Liver (tissue), 8 donors: ENCODE measurements at regions not wholly inside any gene's neighbourhood (a gene's known extent, or its start where the extent isn't known, plus 50 kb on each side); places are given as distances from the start of the nearest gene placed in this dataset.

Experiments used
- DNase-seq: peaks from one replicate; pipeline ENCODE4 v3.0.0-alpha.2; 2017; ENCODE audit warnings: low spot score
- H3K27ac ChIP-seq, 2 donors: one replicate each; pipeline ENCODE4 v1.7.0; 2013; ENCODE audit warnings: inconsistent platforms in 2 of 2, low read length in 2 of 2, control low read depth in 1 of 2, low read depth in 1 of 2, mild to moderate bottlenecking in 1 of 2
- H3K27me3 ChIP-seq, 4 donors: one replicate each; pipeline versions ENCODE4 v1.6.1 to v1.7.0; 2013; ENCODE audit warnings: low read length in 3 of 4, inconsistent platforms in 1 of 4, mild to moderate bottlenecking in 1 of 4, moderate library complexity in 1 of 4; ENCODE audit not compliant: control insufficient read depth in 4 of 4, insufficient read depth in 4 of 4
- H3K36me3 ChIP-seq, 4 donors: one replicate each; pipeline versions ENCODE4 v1.6.1 to v1.7.0; 2013; ENCODE audit warnings: low read length in 3 of 4, mild to moderate bottlenecking in 3 of 4, low read depth in 1 of 4, moderate library complexity in 1 of 4; ENCODE audit not compliant: control insufficient read depth in 4 of 4, insufficient read depth in 3 of 4
- H3K4me1 ChIP-seq, 4 donors: one replicate each; pipeline versions ENCODE4 v1.6.1 to v1.7.0; 2013; ENCODE audit warnings: low read length in 3 of 4, mild to moderate bottlenecking in 3 of 4, moderate library complexity in 1 of 4; ENCODE audit not compliant: control insufficient read depth in 4 of 4, insufficient read depth in 4 of 4
- H3K4me3 ChIP-seq, 3 donors: one replicate each; pipeline versions ENCODE4 v1.6.1 to v1.7.0; 2013; ENCODE audit warnings: low read length in 3 of 3, control low read depth in 1 of 3, low read depth in 1 of 3, mild to moderate bottlenecking in 1 of 3
- H3K9ac ChIP-seq, 2 donors: one replicate each; pipeline ENCODE4 v1.7.0; 2013; ENCODE audit warnings: low read length in 2 of 2, mild to moderate bottlenecking in 2 of 2, moderate library complexity in 2 of 2, control low read depth in 1 of 2, low read depth in 1 of 2
- H3K9me3 ChIP-seq, 4 donors: one replicate each; pipeline versions ENCODE4 v1.6.1 to v1.7.0; 2013; ENCODE audit warnings: low read length in 3 of 4; ENCODE audit not compliant: control insufficient read depth in 4 of 4
- EGR1 ChIP-seq, 2 donors: IDR thresholded peaks; 2 replicates each; pipeline ENCODE4 v1.6.1; 2016 to 2018; ENCODE audit warnings: antibody characterized with exemption in 2 of 2, low read depth in 2 of 2
- FOXA1 ChIP-seq: IDR thresholded peaks from 2 replicates; pipeline ENCODE4 v1.6.1; 2016; ENCODE audit warnings: antibody characterized with exemption
- HNF4A ChIP-seq, 2 donors: conservative IDR thresholded peaks; 2 replicates each; pipeline ENCODE4 v1.6.1; 2016; ENCODE audit warnings: antibody characterized with exemption in 2 of 2, mild to moderate bottlenecking in 2 of 2
- HNF4G ChIP-seq: IDR thresholded peaks from 2 replicates; pipeline ENCODE4 v1.6.1; 2016; ENCODE audit warnings: antibody characterized with exemption
- JUND ChIP-seq, 2 donors: IDR thresholded peaks; 2 replicates each; pipeline ENCODE4 v1.6.1; 2016; ENCODE audit warnings: antibody characterized with exemption in 2 of 2
- NR2F2 ChIP-seq: IDR thresholded peaks from 2 replicates; pipeline ENCODE4 v1.6.1; 2016; ENCODE audit warnings: antibody characterized with exemption
- RXRA ChIP-seq, 2 donors: IDR thresholded peaks; 2 replicates each; pipeline ENCODE4 v1.6.1; 2017 to 2018; ENCODE audit warnings: antibody characterized with exemption in 2 of 2, mild to moderate bottlenecking in 1 of 2
- SP1 ChIP-seq: IDR thresholded peaks from 2 replicates; pipeline ENCODE4 v1.6.1; 2018; ENCODE audit warnings: antibody characterized with exemption, mild to moderate bottlenecking
- TAF1 ChIP-seq: conservative IDR thresholded peaks from 2 replicates; pipeline ENCODE4 v1.6.1; 2016; ENCODE audit warnings: antibody characterized with exemption, mild to moderate bottlenecking
- YY1 ChIP-seq: IDR thresholded peaks from 2 replicates; pipeline ENCODE4 v1.6.1; 2016; ENCODE audit warnings: antibody characterized with exemption, mild to moderate bottlenecking
- WGBS: extraction: QIAGEN DNeasy Blood & Tissue Kit; methylation state at CpG from one replicate; pipeline ENCODE4 v1.1.7; 2013; 5-methylcytosine and 5-hydroxymethylcytosine counted together
- TF ChIP-seq, protein P1 (sequence below): IDR thresholded peaks from 2 replicates; pipeline ENCODE4 v1.6.1; 2016; ENCODE audit warnings: antibody characterized with exemption
- TF ChIP-seq, protein P2 (sequence below): IDR thresholded peaks from 2 replicates; pipeline ENCODE4 v1.6.1; 2016; ENCODE audit warnings: antibody characterized with exemption
- TF ChIP-seq, protein P3 (sequence below): IDR thresholded peaks from 2 replicates; pipeline ENCODE4 v1.6.1; 2016; ENCODE audit warnings: antibody characterized with exemption
- TF ChIP-seq, protein P4 (sequence below): IDR thresholded peaks from 2 replicates; pipeline ENCODE4 v1.6.1; 2016; ENCODE audit warnings: antibody characterized with exemption, mild to moderate bottlenecking
- TF ChIP-seq, protein P5 (sequence below): fragments of 150-350 bp; IDR thresholded peaks from 2 replicates; pipeline ENCODE4 v1.5.1; 2017; ENCODE audit warnings: improper control_type of control experiment, low read depth, low read length; ENCODE audit not compliant: missing input control
- donor health status: healthy.
- donor health status: healthy.
- donor health status: healthy.
- donor health status: healthy.
- donor health status: healthy.

DNA sequence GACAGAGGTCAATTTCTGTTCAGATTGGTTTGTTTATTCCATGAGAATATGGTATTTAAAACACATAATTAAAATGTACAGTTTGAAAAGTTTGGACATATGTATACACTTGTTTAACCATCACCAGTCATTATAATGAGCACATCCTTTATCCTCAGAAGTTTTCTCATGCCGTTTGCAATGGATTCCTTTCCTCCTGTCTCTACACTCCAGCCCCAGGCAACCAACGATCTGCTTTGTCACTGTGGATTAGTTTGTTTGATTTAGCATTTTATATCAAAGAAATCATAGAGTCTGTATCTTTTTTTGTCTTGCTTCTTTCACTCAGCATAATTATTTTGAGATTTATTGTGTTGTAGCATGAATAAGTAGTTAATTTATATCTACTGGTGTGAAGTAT, 243.0 kb upstream of the TRAM1L1 start:
- Histone ChIP-seq H3K4me1 (no peaks in the 10 kb centered on the region), H3K27me3 (no peaks in the 10 kb centered on the region), H3K9me3 (no peaks in the 10 kb centered on the region), H3K27ac (no peak overlapping the region), H3K36me3 (no peaks in the 10 kb centered on the region), H3K9ac (no peak overlapping the region), H3K4me3 (no peak overlapping the region)
- WGBS, result 47% methylated on average over 2 of the region's 2 CpGs
- no peak for TF ChIP-seq JUND (IDR thresholded peaks at IDR 0.05)
- TF ChIP-seq HNF4G, result no peak
- TF ChIP-seq, protein P1, sequence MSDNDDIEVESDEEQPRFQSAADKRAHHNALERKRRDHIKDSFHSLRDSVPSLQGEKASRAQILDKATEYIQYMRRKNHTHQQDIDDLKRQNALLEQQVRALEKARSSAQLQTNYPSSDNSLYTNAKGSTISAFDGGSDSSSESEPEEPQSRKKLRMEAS, result no peak
- TF ChIP-seq FOXA1, result no peak
- TF ChIP-seq YY1, result no peak
- no peak for TF ChIP-seq EGR1 (IDR thresholded peaks at IDR 0.05; ENCODE audit: low read depth in 2 of 2)
- TF ChIP-seq, protein P2, sequence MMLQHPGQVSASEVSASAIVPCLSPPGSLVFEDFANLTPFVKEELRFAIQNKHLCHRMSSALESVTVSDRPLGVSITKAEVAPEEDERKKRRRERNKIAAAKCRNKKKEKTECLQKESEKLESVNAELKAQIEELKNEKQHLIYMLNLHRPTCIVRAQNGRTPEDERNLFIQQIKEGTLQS, result no peak
- TF ChIP-seq, protein P3, sequence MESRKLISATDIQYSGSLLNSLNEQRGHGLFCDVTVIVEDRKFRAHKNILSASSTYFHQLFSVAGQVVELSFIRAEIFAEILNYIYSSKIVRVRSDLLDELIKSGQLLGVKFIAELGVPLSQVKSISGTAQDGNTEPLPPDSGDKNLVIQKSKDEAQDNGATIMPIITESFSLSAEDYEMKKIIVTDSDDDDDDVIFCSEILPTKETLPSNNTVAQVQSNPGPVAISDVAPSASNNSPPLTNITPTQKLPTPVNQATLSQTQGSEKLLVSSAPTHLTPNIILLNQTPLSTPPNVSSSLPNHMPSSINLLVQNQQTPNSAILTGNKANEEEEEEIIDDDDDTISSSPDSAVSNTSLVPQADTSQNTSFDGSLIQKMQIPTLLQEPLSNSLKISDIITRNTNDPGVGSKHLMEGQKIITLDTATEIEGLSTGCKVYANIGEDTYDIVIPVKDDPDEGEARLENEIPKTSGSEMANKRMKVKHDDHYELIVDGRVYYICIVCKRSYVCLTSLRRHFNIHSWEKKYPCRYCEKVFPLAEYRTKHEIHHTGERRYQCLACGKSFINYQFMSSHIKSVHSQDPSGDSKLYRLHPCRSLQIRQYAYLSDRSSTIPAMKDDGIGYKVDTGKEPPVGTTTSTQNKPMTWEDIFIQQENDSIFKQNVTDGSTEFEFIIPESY, result no peak
- TF ChIP-seq, protein P4, sequence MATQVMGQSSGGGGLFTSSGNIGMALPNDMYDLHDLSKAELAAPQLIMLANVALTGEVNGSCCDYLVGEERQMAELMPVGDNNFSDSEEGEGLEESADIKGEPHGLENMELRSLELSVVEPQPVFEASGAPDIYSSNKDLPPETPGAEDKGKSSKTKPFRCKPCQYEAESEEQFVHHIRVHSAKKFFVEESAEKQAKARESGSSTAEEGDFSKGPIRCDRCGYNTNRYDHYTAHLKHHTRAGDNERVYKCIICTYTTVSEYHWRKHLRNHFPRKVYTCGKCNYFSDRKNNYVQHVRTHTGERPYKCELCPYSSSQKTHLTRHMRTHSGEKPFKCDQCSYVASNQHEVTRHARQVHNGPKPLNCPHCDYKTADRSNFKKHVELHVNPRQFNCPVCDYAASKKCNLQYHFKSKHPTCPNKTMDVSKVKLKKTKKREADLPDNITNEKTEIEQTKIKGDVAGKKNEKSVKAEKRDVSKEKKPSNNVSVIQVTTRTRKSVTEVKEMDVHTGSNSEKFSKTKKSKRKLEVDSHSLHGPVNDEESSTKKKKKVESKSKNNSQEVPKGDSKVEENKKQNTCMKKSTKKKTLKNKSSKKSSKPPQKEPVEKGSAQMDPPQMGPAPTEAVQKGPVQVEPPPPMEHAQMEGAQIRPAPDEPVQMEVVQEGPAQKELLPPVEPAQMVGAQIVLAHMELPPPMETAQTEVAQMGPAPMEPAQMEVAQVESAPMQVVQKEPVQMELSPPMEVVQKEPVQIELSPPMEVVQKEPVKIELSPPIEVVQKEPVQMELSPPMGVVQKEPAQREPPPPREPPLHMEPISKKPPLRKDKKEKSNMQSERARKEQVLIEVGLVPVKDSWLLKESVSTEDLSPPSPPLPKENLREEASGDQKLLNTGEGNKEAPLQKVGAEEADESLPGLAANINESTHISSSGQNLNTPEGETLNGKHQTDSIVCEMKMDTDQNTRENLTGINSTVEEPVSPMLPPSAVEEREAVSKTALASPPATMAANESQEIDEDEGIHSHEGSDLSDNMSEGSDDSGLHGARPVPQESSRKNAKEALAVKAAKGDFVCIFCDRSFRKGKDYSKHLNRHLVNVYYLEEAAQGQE, result no peak
- TF ChIP-seq RXRA (IDR thresholded peaks at IDR 0.05), result no peak
- TF ChIP-seq SP1, result no peak
- no peak for TF ChIP-seq HNF4A (conservative IDR thresholded peaks at IDR 0.05)
- no peak for TF ChIP-seq TAF1
- DNase-seq, result no peak

DNA sequence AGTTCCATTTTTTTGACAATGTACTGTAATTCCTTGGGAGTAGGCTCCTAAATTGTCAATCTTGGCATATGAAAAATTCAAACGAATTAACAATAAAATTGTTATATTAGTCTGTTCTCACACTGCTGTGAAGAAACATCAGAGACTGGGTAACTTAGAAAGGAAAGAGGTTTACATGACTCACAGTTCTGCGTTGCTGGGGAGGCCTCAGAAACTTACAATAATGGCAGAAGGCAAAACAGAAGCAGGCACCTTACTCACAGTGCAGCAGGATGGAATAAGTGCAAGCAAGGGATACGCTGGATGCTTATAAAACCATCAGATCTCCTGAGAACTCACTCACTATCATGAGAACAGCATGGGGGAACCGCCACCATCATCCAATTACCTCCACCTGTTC, 246.4 kb upstream of the TRAM1L1 start:
- no peaks in the 10 kb centered on the region for H3K9me3 ChIP-seq
- no peak for DNase-seq
- H3K4me1 ChIP-seq, result no peaks in the 10 kb centered on the region
- WGBS, result 72% methylated on average over 4 of the region's 4 CpGs
- H3K36me3 ChIP-seq, result no peaks in the 10 kb centered on the region
- H3K9ac ChIP-seq, result no peak overlapping the region
- TF ChIP-seq HNF4G (no peak), NR2F2 (no peak), EGR1 (IDR thresholded peaks at IDR 0.05; ENCODE audit: low read depth in 2 of 2) (no peak)
- TF ChIP-seq, protein P5, sequence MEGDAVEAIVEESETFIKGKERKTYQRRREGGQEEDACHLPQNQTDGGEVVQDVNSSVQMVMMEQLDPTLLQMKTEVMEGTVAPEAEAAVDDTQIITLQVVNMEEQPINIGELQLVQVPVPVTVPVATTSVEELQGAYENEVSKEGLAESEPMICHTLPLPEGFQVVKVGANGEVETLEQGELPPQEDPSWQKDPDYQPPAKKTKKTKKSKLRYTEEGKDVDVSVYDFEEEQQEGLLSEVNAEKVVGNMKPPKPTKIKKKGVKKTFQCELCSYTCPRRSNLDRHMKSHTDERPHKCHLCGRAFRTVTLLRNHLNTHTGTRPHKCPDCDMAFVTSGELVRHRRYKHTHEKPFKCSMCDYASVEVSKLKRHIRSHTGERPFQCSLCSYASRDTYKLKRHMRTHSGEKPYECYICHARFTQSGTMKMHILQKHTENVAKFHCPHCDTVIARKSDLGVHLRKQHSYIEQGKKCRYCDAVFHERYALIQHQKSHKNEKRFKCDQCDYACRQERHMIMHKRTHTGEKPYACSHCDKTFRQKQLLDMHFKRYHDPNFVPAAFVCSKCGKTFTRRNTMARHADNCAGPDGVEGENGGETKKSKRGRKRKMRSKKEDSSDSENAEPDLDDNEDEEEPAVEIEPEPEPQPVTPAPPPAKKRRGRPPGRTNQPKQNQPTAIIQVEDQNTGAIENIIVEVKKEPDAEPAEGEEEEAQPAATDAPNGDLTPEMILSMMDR, result no peak
- no peaks in the 10 kb centered on the region for H3K27me3 ChIP-seq
- no peak overlapping the region for H3K27ac ChIP-seq
- H3K4me3 ChIP-seq, result no peak overlapping the region
